Smooth muscle cell of the brain vasculature (primary cell): ENCODE measurements at regions not wholly inside any gene's neighbourhood (a gene's known extent, or its start where the extent isn't known, plus 50 kb on each side); places are given as distances from the start of the nearest gene placed in this dataset.
"Not testable (repeated sequence)": the region's sequence is repeated elsewhere in the genome, so short reads cannot be mapped to it uniquely, and the experiment has no call there.

Experiments
- DNase-seq: peaks from one replicate; pipeline ENCODE4 v3.0.0-alpha.2; 2012; ENCODE audit warnings: low read depth, low spot score

DNA sequence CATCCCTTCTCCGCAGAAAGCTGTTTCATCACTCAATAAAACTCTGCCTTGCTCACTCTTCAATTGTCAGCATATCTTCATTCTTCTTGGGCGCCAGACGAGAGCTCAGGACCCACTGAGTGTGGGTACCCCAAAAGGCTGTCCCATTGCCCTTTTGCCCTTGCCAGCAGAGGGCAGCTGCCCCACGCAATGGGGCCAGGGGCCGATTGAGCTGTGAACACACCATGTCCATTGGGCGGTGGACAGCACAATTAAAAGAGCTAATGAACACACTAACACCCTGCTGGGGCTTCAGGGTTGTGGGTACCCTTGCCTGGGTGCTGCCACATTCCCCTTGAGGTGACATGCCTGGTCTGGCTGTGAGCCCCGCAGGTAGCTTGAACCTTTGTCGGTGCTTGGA lies 487.2 kb upstream of the NUDT12 start:
- DNase-seq = no peak

DNA sequence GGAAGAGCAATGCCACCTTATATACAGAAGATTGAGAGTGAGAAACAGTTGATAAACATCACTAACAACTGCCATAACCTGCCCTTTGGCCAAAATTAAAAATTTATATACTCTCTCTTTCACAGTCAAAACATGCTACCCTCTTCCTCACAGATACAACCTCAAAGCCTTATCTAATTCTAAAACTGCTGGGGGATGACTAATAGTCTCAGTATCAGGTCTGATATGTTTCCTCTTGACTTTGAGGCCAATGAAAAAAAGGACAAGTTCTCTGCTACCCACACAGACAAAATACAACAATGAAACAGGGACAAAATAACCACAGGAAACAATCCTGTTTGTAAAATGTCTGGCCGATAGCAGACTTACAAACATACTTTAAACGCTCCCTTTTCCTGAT lies 485.6 kb upstream of the NUDT12 start:
- no peak for DNase-seq

- DNase-seq = no peak
Observed at GRCh38 chr5:104045987-104046386, 483.4 kb upstream of the NUDT12 start.

DNA sequence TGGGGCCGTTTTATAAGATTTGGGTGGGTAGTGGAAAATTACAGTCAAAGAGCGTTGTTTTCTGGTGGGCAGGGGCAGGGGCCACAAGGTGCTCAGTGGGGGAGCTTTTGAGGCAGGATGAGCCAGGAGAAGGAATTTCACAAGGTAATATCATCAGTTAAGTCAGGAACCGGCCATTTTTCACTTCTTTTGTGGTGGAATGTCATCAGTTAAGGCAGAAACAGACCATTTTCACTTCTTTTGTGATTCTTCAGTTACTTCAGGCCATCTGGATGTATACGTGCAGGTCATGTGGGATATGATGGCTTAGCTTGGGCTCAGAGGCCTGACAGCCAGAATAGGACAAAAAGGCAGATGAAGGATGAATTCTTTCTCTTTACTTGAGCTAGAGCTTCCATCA lies 477.3 kb upstream of the NUDT12 start:
- DNase-seq = not testable (repeated sequence)

- not testable (repeated sequence) for DNase-seq
Observed at GRCh38 chr5:104037136-104037535, 474.5 kb upstream of the NUDT12 start.

- DNase-seq = not testable (repeated sequence)
Observed at GRCh38 chr5:104033186-104033585, 470.6 kb upstream of the NUDT12 start.

- no peak for DNase-seq
Observed at GRCh38 chr5:104024538-104024937, 461.9 kb upstream of the NUDT12 start.

GRCh38 chr5:104023739-104024138 lies 461.1 kb upstream of the NUDT12 start:
- no peak for DNase-seq

DNA sequence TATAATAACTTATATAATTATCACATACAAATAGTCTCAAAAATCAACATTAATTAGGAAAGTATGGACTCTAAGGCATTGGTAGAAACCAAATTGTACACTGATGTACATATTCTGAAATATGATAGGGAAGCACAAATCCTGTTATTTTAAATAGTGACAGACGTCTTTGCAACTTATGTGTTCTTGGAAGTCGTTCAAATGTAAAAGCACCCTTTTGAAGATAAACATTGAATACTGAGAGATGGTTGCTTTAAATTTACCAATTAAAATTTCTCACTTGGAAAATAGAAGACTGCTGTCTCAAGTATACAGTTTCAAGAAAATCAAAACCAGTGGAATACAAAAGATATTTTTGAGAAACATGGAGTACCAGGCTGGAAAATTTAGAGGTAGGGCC lies 457.4 kb upstream of the NUDT12 start:
- DNase-seq = no peak

DNA sequence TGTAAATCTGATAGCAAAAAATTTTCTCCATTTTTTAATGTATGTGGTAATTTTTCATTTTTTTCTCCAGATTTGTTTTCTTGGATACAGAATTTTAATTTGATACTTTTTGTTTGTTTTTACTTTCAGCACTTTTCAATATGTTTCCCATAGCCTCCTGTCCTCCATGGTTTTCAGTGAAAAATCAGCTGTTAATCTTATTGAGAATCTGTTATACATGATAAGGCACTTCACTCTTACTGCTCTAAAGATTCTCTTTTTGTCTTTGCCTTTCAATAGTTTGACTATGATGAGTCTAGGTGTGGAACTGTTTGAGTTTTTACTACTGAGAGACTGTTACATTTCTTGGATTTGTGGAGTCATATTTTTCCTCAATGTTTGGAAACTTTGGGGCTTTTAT lies 455.7 kb upstream of the NUDT12 start:
- no peak for DNase-seq

- no peak for DNase-seq
Observed at GRCh38 chr5:104016646-104017045, 454.1 kb upstream of the NUDT12 start.

DNA sequence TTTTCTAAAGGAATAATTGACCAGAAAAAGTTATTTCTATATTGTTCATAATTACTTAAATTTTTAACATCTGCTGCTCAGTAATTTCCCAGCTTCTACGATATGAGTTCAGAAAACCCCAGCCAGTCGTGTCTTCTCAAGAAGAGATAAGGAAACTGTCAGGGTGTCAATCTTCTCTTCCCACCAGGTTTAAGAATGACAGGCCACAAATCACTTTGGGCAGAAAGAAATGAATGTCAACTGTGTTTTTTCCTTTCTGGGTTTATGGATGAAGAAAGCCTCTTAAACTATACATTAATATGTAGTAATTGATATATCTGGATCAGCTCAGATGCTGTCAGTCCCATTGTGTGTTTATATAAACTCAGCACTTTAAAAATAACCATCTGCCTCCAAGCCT lies 453.2 kb upstream of the NUDT12 start:
- no peak for DNase-seq

GRCh38 chr5:104002783-104003182 lies 440.2 kb upstream of the NUDT12 start:
- not testable (repeated sequence) for DNase-seq

DNA sequence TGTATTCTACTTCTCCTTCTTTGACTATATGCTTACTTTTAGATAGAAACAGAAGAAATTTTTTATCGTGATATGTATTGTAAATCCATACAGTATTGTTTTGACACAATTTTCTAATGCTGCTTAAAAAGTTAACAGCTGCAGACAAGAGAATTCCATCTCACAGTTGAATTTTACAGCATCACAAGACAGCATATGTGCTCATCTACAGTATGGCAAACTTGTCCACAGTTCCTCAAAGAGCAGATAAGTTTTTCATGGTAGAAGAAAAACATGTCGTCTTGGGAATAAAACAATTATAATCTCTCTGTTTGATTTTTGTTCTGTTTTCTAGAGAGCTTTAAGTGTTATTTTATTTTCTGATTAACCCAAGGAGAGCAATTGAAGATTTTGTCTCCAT lies 438.5 kb upstream of the NUDT12 start:
- DNase-seq = no peak

DNA sequence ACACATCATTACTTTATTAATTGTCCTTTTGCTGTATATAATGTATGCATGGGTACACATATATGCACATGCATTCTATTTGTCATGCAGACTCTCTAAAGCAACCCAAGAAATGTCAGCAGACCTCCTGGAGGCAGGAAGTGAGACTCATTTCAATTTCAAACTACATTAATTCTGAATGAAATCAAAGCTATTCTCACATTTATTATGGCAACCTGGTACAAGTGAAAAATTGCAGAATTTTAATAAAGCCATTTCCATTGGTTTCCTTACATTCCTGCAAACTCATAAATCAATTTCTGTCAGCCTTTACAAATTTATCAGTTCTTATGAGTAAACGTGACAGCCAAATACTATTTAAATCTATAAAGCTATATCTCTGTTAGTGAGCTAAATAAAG lies 430.4 kb upstream of the NUDT12 start:
- DNase-seq = no peak

- no peak for DNase-seq
Observed at GRCh38 chr5:103990064-103990463, 427.5 kb upstream of the NUDT12 start.

DNA sequence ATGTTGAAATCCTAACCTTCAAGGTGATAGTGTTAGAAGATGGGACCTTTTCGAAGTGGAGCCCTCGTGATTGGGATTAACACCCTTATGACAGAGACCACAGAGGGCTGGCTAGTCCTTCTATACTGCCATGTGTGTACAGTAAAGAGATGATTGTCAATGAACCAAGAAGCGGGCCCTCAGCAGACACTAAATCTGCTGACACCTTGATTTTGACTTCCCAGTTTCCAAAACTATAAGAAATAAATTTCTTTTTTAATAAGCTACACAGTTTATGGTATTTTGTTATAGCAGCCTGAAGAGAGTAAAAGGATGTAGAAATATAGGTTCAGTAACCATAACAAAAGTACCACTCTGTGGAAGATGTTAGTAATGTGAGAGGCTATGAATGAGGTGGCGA lies 419.0 kb upstream of the NUDT12 start:
- DNase-seq = no peak

DNA sequence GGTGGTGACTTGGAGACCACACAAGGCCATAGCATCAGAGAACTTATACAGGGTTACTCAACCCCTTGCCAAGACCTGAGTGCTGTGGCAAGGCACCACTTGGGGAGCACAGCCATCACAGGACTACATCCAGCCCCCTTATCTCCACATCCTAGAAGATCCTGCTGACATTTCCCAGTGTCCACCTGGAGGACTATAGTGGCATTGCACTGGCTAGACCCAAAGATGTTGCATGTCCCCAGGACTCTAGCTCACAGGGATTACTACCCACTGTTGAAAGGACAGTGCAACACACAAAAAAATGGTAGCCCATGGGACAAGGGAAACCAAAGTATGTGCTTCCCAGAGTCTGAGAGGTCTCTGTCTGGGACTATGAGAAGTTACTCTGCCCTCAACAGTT lies 411.1 kb upstream of the NUDT12 start:
- DNase-seq = no peak

GRCh38 chr5:103966295-103966694 lies 403.7 kb upstream of the NUDT12 start:
- DNase-seq = not testable (repeated sequence)

- DNase-seq = no peak
Observed at GRCh38 chr5:103962023-103962422, 399.4 kb upstream of the NUDT12 start.

GRCh38 chr5:103953601-103954382 lies 391.2 kb upstream of the NUDT12 start:
- no peak for DNase-seq

GRCh38 chr5:103951776-103952175 lies 389.2 kb upstream of the NUDT12 start:
- no peak for DNase-seq

GRCh38 chr5:103943230-103943629 lies 380.6 kb upstream of the NUDT12 start:
- DNase-seq = no peak
